HCT116 (cell line): ENCODE measurements at regions not wholly inside any gene's neighbourhood (a gene's known extent, or its start where the extent isn't known, plus 50 kb on each side); places are given as distances from the start of the nearest gene placed in this dataset.

ENCODE experiments used
- ATAC-seq: fragments of 200-7000 bp; cut with Tn5 transposase; 2 replicates; pipeline ENCODE4 v1.9.1; 2020; ENCODE audit warnings: mild to moderate bottlenecking, moderate library complexity
- BruUV-seq: library from RNA; stranded (reverse); fragments of 400-500 nt; replicated peaks from 2 replicates; lab custom pipeline; 2021; lab: Mats Ljungman, UMichigan
- CTCF ChIA-PET: fragments of 300-600 bp; sonication (Branson Sonifier 250); formaldehyde crosslinking; loops from one replicate; lab custom pipeline; 2021; ENCODE audit warnings: antibody characterized with exemption; lab: Charles Lee
- POLR2A ChIA-PET: fragments of 300-600, 350-600 bp; sonication (Branson Sonifier 250); formaldehyde crosslinking; loops from one replicate; lab custom pipeline; 2021; ENCODE audit warnings: antibody characterized with exemption; lab: Charles Lee
- RAD21 ChIA-PET, 2 experiments: fragments of 300-600 bp; sonication (Branson Sonifier 250); formaldehyde crosslinking; loops; one replicate each; lab custom pipeline; 2023; ENCODE audit warnings: low total read pairs in 2 of 2; ENCODE audit not compliant: uncharacterized antibody in 2 of 2, unreplicated experiment in 2 of 2, low non-redundant PET in 1 of 2; lab: Charles Lee
- DNase-seq: peaks from one replicate; pipeline ENCODE4 v3.0.0-alpha.2; 2010; ENCODE audit warnings: low read depth, low spot score
- H2AFZ ChIP-seq: fragments of 200-600 bp; shearing (Covaris generic), sonication (generic); 2 replicates; pipeline ENCODE4 v1.6.1; 2017; ENCODE audit warnings: low read depth, mixed run types, mixed read lengths, antibody characterized with exemption, low read length; ENCODE audit not compliant: poor library complexity, severe bottlenecking
- H3K27ac ChIP-seq: 2 replicates; pipeline ENCODE4 v1.5.1; 2012; ENCODE audit warnings: low read depth, low read length
- H3K27me3 ChIP-seq: fragments of 200-600 bp; sonication (generic); 2 replicates; pipeline ENCODE4 v1.6.1; 2016; ENCODE audit warnings: mixed run types, low read length, mixed read lengths; ENCODE audit not compliant: insufficient read depth
- H3K36me3 ChIP-seq, 2 experiments: fragments of 200-500 bp in 1 of 2; fragments of 200-600 bp in 1 of 2; sonication (Bioruptor generic) in 1 of 2; sonication (generic) in 1 of 2; 2 replicates each; pipeline versions ENCODE4 v1.5.1 to v1.6.1; 2014 to 2016; ENCODE audit warnings: low read length in 2 of 2, inconsistent platforms in 1 of 2, mixed read lengths in 1 of 2, mixed run types in 1 of 2; ENCODE audit not compliant: insufficient read depth in 2 of 2, control insufficient read depth in 1 of 2
- H3K4me1 ChIP-seq, 2 experiments: fragments of 200-600 bp in 1 of 2; sonication (generic) in 1 of 2; 2 replicates each; pipeline versions ENCODE4 v1.5.1 to v1.6.1; 2012 to 2017; ENCODE audit warnings: low read length in 2 of 2, inconsistent platforms in 1 of 2, mild to moderate bottlenecking in 1 of 2, mixed read lengths in 1 of 2, mixed run types in 1 of 2, moderate library complexity in 1 of 2; ENCODE audit not compliant: insufficient read depth in 2 of 2, control insufficient read depth in 1 of 2
- H3K4me2 ChIP-seq: fragments of 200-600 bp; sonication (generic); 2 replicates; pipeline ENCODE4 v1.6.1; 2017; ENCODE audit warnings: mixed run types, low read length, mixed read lengths
- H3K4me3 ChIP-seq, 2 experiments: fragments of 200-600 bp in 1 of 2; sonication (generic) in 1 of 2; replicated peaks in 1 of 2; 2 replicates each; pipeline ENCODE4 v1.5.1; 2011 to 2016; ENCODE audit warnings: low read length in 2 of 2, control low read depth in 1 of 2, low read depth in 1 of 2, mild to moderate bottlenecking in 1 of 2, mixed read lengths in 1 of 2, mixed run types in 1 of 2
- H3K79me2 ChIP-seq: fragments of 200-600 bp; sonication (generic); 2 replicates; pipeline ENCODE4 v1.6.1; 2017; ENCODE audit warnings: mild to moderate bottlenecking, mixed run types, low read length, moderate library complexity, mixed read lengths; ENCODE audit not compliant: insufficient read depth
- H3K9ac ChIP-seq: fragments of 200-600 bp; sonication (generic); 2 replicates; pipeline ENCODE4 v1.6.1; 2016; ENCODE audit warnings: low read length, mixed read lengths
- H3K9me2 ChIP-seq: fragments of 200-600 bp; sonication (generic), shearing (Covaris generic); 2 replicates; pipeline ENCODE4 v1.6.1; 2017; ENCODE audit warnings: mixed run types, mild to moderate bottlenecking, moderate library complexity; ENCODE audit not compliant: insufficient read depth
- H3K9me3 ChIP-seq, 2 experiments: fragments of 200-500 bp in 1 of 2; fragments of 200-600 bp in 1 of 2; sonication (Bioruptor generic) in 1 of 2; sonication (generic) in 1 of 2; 2 replicates each; pipeline ENCODE4 v1.6.1; 2014 to 2017; ENCODE audit warnings: low read length in 2 of 2, mixed read lengths in 2 of 2, inconsistent platforms in 1 of 2, low read depth in 1 of 2, mild to moderate bottlenecking in 1 of 2, mixed run types in 1 of 2, moderate library complexity in 1 of 2; ENCODE audit not compliant: control insufficient read depth in 1 of 2, insufficient read depth in 1 of 2
- H4K20me1 ChIP-seq: fragments of 200-600 bp; sonication (generic), shearing (Covaris generic); 2 replicates; pipeline ENCODE4 v1.6.1; 2017; ENCODE audit warnings: mixed run types, mild to moderate bottlenecking, moderate library complexity; ENCODE audit not compliant: insufficient read depth
- CBX3 ChIP-seq: IDR thresholded peaks from 2 replicates; pipeline ENCODE4 v1.6.1; 2012; ENCODE audit warnings: low read depth
- CEBPB ChIP-seq: IDR thresholded peaks from 2 replicates; pipeline ENCODE4 v1.6.1; 2012; ENCODE audit warnings: low read depth
- EGR1 ChIP-seq: IDR thresholded peaks from 2 replicates; pipeline ENCODE4 v1.6.1; 2012; ENCODE audit warnings: low read depth
- EZH2phosphoT487 ChIP-seq: fragments of 200-600 bp; IDR thresholded peaks from 2 replicates; pipeline ENCODE4 v1.6.1; 2018; ENCODE audit warnings: antibody characterized with exemption, borderline replicate concordance
- FOSL1 ChIP-seq: IDR thresholded peaks from 2 replicates; pipeline ENCODE4 v1.6.1; 2012; ENCODE audit warnings: low read depth
- JUND ChIP-seq: IDR thresholded peaks from 2 replicates; pipeline ENCODE4 v1.6.1; 2012
- SP1 ChIP-seq: IDR thresholded peaks from 2 replicates; pipeline ENCODE4 v1.6.1; 2012; ENCODE audit warnings: low read depth
- SRF ChIP-seq: IDR thresholded peaks from 2 replicates; pipeline ENCODE4 v1.6.1; 2012; ENCODE audit warnings: low read depth
- TCF7L2 ChIP-seq: IDR thresholded peaks from 2 replicates; pipeline ENCODE4 v1.7.0; 2011; ENCODE audit warnings: borderline replicate concordance, inconsistent platforms; ENCODE audit not compliant: insufficient read depth, insufficient read length; ENCODE audit errors: extremely low read depth
- intact Hi-C: fragments of 100-400 bp; cut with micrococcal nuclease; formaldehyde crosslinking; loops from 2 replicates; pipeline ENCODE4 v1.10.0; 2022
- TF ChIP-seq, protein P1 (sequence below): IDR thresholded peaks from 2 replicates; pipeline ENCODE4 v1.6.1; 2012
- TF ChIP-seq, protein P2 (sequence below): IDR thresholded peaks from 2 replicates; pipeline ENCODE4 v1.6.1; 2012
- TF ChIP-seq, protein P3 (sequence below), 3 experiments: fragments of 200-600 bp in 1 of 3; sonication (generic) in 1 of 3; IDR thresholded peaks in 2 of 3; conservative IDR thresholded peaks in 1 of 3; 2 replicates each; pipeline ENCODE4 v1.5.1; 2012 to 2017; ENCODE audit warnings: low read depth in 2 of 3, low read length in 2 of 3, antibody characterized with exemption in 1 of 3, borderline replicate concordance in 1 of 3, control low read depth in 1 of 3, mild to moderate bottlenecking in 1 of 3, mixed read lengths in 1 of 3, mixed run types in 1 of 3, moderate library complexity in 1 of 3; ENCODE audit not compliant: insufficient read depth in 1 of 3
- TF ChIP-seq, protein P4 (sequence below): IDR thresholded peaks from 2 replicates; pipeline ENCODE4 v1.6.1; 2012; ENCODE audit warnings: low read depth
- TF ChIP-seq, protein P5 (sequence below): IDR thresholded peaks from 2 replicates; pipeline ENCODE4 v1.6.1; 2011; ENCODE audit warnings: mild to moderate bottlenecking, low read length, moderate library complexity; ENCODE audit not compliant: insufficient replicate concordance; ENCODE audit errors: extremely low read depth

DNA sequence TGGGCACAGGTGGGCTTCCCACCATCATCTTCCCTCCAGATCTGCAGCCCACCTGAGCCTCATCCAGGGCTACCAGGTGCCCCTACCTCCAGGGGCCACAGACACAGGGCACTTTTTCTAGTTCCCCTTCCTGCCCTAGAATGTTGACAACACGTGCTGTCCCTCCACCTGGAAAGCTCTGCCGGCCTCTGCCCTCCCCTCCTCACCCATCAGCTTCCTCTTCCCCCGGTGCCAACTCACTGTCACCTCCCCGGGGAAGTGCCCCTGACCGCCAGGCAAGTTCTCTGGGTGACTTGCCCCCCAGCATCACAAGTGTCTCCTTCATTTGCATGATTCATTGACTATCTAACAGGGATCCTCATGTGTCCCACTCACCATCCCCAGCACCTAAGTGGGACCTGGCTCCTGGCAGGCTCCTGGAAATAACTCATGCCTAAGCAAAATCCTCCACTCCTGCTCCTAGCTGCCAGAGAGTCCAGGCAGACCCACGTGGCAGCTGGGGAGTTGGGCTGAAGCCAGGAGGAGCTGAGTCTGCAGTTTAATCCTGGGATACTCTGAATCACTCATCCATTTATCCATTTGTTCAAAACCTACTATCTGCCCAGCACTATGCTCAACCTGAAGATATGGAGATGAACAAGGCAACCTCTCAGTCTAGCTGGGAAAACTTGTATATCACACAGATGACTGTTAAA lies 304.4 kb downstream of the FOXL1 start:
- ATAC-seq = no peak
- H3K27ac ChIP-seq = no peak overlapping the region
- no peak overlapping the region for H3K4me3 ChIP-seq
- intact Hi-C loops = no loop called here
- CTCF ChIA-PET = interaction anchor here (1.0 to 1.4 kb wide), 2 partner anchors 9 to 180 kb away, joined by 3 to 7 read pairs; no protein-coding TSS in a partner anchor
- H3K27me3 ChIP-seq = peaks cover 43% of the 10 kb centered on the region
- no TSS peak for BruUV-seq
- no peaks in the 10 kb centered on the region for H3K79me2 ChIP-seq
- H3K9me2 ChIP-seq = no peaks in the 10 kb centered on the region
- POLR2A ChIA-PET = interaction anchor here (1.4 kb wide), 1 partner anchor 9 kb away, joined by 3 read pairs; no protein-coding TSS in a partner anchor
- H4K20me1 ChIP-seq = no peaks in the 10 kb centered on the region
- H2AFZ ChIP-seq = no peak overlapping the region
- no peak for DNase-seq
- H3K4me2 ChIP-seq = no peak overlapping the region
- H3K36me3 ChIP-seq = no peaks in the 10 kb centered on the region
- no peaks in the 10 kb centered on the region for H3K9me3 ChIP-seq
- RAD21 ChIA-PET = no interaction called here
- H3K4me1 ChIP-seq = no peaks in the 10 kb centered on the region
- H3K9ac ChIP-seq = no peak overlapping the region
- TF ChIP-seq, protein P1, sequence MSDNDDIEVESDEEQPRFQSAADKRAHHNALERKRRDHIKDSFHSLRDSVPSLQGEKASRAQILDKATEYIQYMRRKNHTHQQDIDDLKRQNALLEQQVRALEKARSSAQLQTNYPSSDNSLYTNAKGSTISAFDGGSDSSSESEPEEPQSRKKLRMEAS = no peak
- no peak for TF ChIP-seq JUND
- no peak for TF ChIP-seq SP1
- TF ChIP-seq EZH2phosphoT487 = no peak
- TF ChIP-seq EGR1 = no peak
- TF ChIP-seq TCF7L2 = no peak
- no peak for TF ChIP-seq CBX3
- TF ChIP-seq, protein P2, sequence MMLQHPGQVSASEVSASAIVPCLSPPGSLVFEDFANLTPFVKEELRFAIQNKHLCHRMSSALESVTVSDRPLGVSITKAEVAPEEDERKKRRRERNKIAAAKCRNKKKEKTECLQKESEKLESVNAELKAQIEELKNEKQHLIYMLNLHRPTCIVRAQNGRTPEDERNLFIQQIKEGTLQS = no peak
- TF ChIP-seq, protein P3, sequence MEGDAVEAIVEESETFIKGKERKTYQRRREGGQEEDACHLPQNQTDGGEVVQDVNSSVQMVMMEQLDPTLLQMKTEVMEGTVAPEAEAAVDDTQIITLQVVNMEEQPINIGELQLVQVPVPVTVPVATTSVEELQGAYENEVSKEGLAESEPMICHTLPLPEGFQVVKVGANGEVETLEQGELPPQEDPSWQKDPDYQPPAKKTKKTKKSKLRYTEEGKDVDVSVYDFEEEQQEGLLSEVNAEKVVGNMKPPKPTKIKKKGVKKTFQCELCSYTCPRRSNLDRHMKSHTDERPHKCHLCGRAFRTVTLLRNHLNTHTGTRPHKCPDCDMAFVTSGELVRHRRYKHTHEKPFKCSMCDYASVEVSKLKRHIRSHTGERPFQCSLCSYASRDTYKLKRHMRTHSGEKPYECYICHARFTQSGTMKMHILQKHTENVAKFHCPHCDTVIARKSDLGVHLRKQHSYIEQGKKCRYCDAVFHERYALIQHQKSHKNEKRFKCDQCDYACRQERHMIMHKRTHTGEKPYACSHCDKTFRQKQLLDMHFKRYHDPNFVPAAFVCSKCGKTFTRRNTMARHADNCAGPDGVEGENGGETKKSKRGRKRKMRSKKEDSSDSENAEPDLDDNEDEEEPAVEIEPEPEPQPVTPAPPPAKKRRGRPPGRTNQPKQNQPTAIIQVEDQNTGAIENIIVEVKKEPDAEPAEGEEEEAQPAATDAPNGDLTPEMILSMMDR (IDR thresholded peaks at IDR 0.05 in 2 of 3, conservative IDR thresholded peaks at IDR 0.05 in 1 of 3; ENCODE audit: borderline replicate concordance in 1 of 3, insufficient read depth in 1 of 3, low read depth in 2 of 3, low read length in 2 of 3) = no peak
- TF ChIP-seq SRF = no peak
- no peak for TF ChIP-seq CEBPB
- no peak for TF ChIP-seq FOSL1
- TF ChIP-seq, protein P4, sequence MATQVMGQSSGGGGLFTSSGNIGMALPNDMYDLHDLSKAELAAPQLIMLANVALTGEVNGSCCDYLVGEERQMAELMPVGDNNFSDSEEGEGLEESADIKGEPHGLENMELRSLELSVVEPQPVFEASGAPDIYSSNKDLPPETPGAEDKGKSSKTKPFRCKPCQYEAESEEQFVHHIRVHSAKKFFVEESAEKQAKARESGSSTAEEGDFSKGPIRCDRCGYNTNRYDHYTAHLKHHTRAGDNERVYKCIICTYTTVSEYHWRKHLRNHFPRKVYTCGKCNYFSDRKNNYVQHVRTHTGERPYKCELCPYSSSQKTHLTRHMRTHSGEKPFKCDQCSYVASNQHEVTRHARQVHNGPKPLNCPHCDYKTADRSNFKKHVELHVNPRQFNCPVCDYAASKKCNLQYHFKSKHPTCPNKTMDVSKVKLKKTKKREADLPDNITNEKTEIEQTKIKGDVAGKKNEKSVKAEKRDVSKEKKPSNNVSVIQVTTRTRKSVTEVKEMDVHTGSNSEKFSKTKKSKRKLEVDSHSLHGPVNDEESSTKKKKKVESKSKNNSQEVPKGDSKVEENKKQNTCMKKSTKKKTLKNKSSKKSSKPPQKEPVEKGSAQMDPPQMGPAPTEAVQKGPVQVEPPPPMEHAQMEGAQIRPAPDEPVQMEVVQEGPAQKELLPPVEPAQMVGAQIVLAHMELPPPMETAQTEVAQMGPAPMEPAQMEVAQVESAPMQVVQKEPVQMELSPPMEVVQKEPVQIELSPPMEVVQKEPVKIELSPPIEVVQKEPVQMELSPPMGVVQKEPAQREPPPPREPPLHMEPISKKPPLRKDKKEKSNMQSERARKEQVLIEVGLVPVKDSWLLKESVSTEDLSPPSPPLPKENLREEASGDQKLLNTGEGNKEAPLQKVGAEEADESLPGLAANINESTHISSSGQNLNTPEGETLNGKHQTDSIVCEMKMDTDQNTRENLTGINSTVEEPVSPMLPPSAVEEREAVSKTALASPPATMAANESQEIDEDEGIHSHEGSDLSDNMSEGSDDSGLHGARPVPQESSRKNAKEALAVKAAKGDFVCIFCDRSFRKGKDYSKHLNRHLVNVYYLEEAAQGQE = no peak
- TF ChIP-seq, protein P5, sequence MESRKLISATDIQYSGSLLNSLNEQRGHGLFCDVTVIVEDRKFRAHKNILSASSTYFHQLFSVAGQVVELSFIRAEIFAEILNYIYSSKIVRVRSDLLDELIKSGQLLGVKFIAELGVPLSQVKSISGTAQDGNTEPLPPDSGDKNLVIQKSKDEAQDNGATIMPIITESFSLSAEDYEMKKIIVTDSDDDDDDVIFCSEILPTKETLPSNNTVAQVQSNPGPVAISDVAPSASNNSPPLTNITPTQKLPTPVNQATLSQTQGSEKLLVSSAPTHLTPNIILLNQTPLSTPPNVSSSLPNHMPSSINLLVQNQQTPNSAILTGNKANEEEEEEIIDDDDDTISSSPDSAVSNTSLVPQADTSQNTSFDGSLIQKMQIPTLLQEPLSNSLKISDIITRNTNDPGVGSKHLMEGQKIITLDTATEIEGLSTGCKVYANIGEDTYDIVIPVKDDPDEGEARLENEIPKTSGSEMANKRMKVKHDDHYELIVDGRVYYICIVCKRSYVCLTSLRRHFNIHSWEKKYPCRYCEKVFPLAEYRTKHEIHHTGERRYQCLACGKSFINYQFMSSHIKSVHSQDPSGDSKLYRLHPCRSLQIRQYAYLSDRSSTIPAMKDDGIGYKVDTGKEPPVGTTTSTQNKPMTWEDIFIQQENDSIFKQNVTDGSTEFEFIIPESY = no peak
